Upper lobe of left lung (tissue), 6 donors: ENCODE measurements at regions not wholly inside any gene's neighbourhood (a gene's known extent, or its start where the extent isn't known, plus 50 kb on each side); places are given as distances from the start of the nearest gene placed in this dataset.

Experiments
- ATAC-seq, 2 donors: fragments of 200-7000 bp; cut with Tn5 transposase; one replicate each; pipeline ENCODE4 v1.9.1; 2022; ENCODE audit warnings: mild to moderate bottlenecking in 2 of 2, moderate library complexity in 2 of 2; ENCODE audit not compliant: low FRiP score in 2 of 2
- DNase-seq, 2 donors: peaks; one replicate each; pipeline ENCODE4 v3.0.0-alpha.2; 2019 to 2020
- H3K27ac ChIP-seq, 4 donors: fragments of 200-600 bp; sonication (generic); one replicate each; pipeline ENCODE4 v1.5.1; 2016 to 2019
- H3K27me3 ChIP-seq, 4 donors: fragments of 200-600 bp; sonication (generic); one replicate each; pipeline ENCODE4 v1.5.1; 2017 to 2019
- H3K36me3 ChIP-seq, 4 donors: fragments of 200-600 bp; sonication (generic); one replicate each; pipeline ENCODE4 v1.5.1; 2016 to 2019
- H3K4me1 ChIP-seq, 4 donors: fragments of 200-600 bp; sonication (generic); one replicate each; pipeline ENCODE4 v1.5.1; 2018 to 2019
- H3K4me3 ChIP-seq, 4 donors: fragments of 200-600 bp; sonication (generic); one replicate each; pipeline ENCODE4 v1.5.1; 2017 to 2019; ENCODE audit warnings: mild to moderate bottlenecking in 2 of 4, moderate library complexity in 1 of 4
- H3K9me3 ChIP-seq, 4 donors: fragments of 200-600 bp; sonication (generic); one replicate each; pipeline ENCODE4 v1.5.1; 2018 to 2019
- CTCF ChIP-seq, 6 experiments: fragments of 450-650 bp in 4 of 6; fragments of 200-600 bp in 2 of 6; sonication (generic) in 2 of 6; IDR thresholded peaks; one replicate each; pipeline ENCODE4 v1.5.1; 2016 to 2019; ENCODE audit warnings: antibody characterized with exemption in 6 of 6
- EP300 ChIP-seq, 4 donors: sonication (generic); formaldehyde crosslinking; IDR thresholded peaks; one replicate each; pipeline ENCODE4 v1.5.1; 2017; ENCODE audit warnings: antibody characterized with exemption in 4 of 4, control low read depth in 2 of 4
- POLR2A ChIP-seq, 4 donors: fragments of 450-650 bp; IDR thresholded peaks; one replicate each; pipeline ENCODE4 v1.5.1; 2016 to 2017; ENCODE audit warnings: antibody characterized with exemption in 4 of 4, mild to moderate bottlenecking in 2 of 4
- POLR2AphosphoS5 ChIP-seq, 2 donors: sonication (generic); formaldehyde crosslinking; IDR thresholded peaks; one replicate each; pipeline ENCODE4 v1.5.1; 2017; ENCODE audit warnings: antibody characterized with exemption in 2 of 2
- WGBS, 2 donors: methylation state at CpG; one replicate each; pipeline ENCODE4 v1.1.5; 2017 to 2018; 5-methylcytosine and 5-hydroxymethylcytosine counted together
- donor health status: DM: no; HTN: no; CAD: no; lungs with moderate emphysema.
- donor health status: DM: no; HTN: yes; CAD: no; lungs with severe emphysema.

DNA sequence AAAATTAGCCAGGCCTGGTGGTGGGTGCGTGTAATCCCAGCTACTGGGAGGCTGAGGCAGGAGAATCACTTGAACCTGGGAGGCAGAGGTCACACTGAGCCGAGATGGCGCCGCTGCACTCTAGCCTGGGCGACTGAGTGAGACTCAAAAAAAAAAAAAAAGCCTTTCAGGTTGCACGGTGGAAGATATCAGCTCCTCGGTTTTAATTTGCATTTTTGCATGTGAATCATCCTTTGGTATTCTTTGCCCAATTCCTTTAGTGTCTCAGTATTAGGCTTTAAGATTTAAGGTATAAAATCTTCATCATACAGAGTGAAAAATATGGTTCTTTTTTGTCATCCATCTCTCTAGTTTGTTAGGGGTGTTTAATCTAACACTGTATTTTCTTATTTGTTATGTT is 173.6 kb upstream of the S1PR3 start:
- no peak for ATAC-seq
- peak in 1 of 2 donors; percentile 29 for DNase-seq
- WGBS, 2 donors = 84% methylated on average over 7 of the region's 7 CpGs
- peaks cover 0 to 3% (median 0%) of the 10 kb centered on the region in 4 donors for H3K4me1 ChIP-seq
- no peaks in the 10 kb centered on the region for H3K9me3 ChIP-seq
- no peaks in the 10 kb centered on the region for H3K27me3 ChIP-seq
- no peak overlapping the region for H3K27ac ChIP-seq
- no peak overlapping the region for H3K4me3 ChIP-seq
- no peaks in the 10 kb centered on the region for H3K36me3 ChIP-seq
- TF ChIP-seq POLR2A (IDR thresholded peaks at IDR 0.05) = no peak
- no peak for TF ChIP-seq CTCF (IDR thresholded peaks at IDR 0.05)
- TF ChIP-seq EP300 (IDR thresholded peaks at IDR 0.05) = no peak
- TF ChIP-seq POLR2AphosphoS5 (IDR thresholded peaks at IDR 0.05) = no peak

- ATAC-seq (no peak), DNase-seq (no peak)
- TF ChIP-seq POLR2AphosphoS5 (IDR thresholded peaks at IDR 0.05) (no peak), POLR2A (IDR thresholded peaks at IDR 0.05) (no peak), CTCF (IDR thresholded peaks at IDR 0.05) (no peak), EP300 (IDR thresholded peaks at IDR 0.05) (no peak)
- H3K4me3 ChIP-seq = no peak overlapping the region
- 58 to 72% methylated on average over 9 to 11 of the region's 11 CpGs for WGBS, 2 donors
- H3K4me1 ChIP-seq = peaks cover 0 to 3% (median 0%) of the 10 kb centered on the region in 4 donors
- no peaks in the 10 kb centered on the region for H3K27me3 ChIP-seq
- H3K27ac ChIP-seq = no peak overlapping the region
- H3K9me3 ChIP-seq = no peaks in the 10 kb centered on the region
- no peaks in the 10 kb centered on the region for H3K36me3 ChIP-seq
These were observed 172.6 kb upstream of the S1PR3 start for GRCh38 chr9:88818495-88819201.

DNA sequence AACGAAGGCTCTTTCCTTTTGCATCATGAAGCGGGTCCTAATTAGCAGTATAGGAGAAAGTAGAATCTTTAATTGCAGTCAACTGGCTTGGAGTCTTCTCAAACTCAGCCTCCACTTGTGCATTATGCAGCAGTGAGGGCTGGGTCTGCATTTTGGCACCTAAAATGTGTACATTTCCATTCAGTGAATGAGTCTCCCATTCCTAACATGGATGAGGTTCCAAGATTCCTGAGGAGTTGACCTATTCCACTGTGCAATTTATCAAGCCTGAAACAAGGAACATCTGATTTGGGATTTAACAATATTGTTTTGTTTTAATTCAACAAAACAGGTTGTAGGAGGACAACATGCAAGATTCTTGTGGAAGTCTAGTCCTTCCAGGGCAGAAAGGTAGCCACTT is 171.8 kb upstream of the S1PR3 start:
- H3K9me3 ChIP-seq = no peaks in the 10 kb centered on the region
- no peaks in the 10 kb centered on the region for H3K27me3 ChIP-seq
- no peak overlapping the region for H3K27ac ChIP-seq
- no peak overlapping the region for H3K4me3 ChIP-seq
- WGBS, 2 donors = 85 to 88% methylated on average over 2 of the region's 2 CpGs
- no peak for DNase-seq
- no peak for ATAC-seq
- peaks cover 0 to 3% (median 0%) of the 10 kb centered on the region in 4 donors for H3K4me1 ChIP-seq
- H3K36me3 ChIP-seq = no peaks in the 10 kb centered on the region
- no peak for TF ChIP-seq POLR2A (IDR thresholded peaks at IDR 0.05)
- TF ChIP-seq POLR2AphosphoS5 (IDR thresholded peaks at IDR 0.05) = no peak
- no peak for TF ChIP-seq CTCF (IDR thresholded peaks at IDR 0.05)
- no peak for TF ChIP-seq EP300 (IDR thresholded peaks at IDR 0.05)

DNA sequence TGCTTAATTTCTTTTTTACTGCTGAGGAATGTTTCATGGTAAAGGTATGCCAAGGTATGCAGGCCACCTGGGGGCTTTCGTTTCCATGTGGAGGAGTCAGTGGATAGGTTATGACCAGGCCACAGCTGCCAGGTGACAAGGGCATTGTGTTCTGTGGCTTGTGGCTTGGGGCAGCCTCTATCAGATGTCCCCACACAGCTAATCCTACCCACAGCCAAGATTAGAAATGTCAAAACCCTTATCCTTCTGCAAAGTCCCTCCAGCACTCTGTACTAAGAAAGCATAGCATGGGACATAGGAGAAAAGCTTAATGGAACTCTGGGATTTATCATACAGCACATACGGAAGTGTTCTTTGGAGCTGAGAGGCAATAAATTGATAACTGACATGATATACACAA is 171.2 kb upstream of the S1PR3 start:
- no peaks in the 10 kb centered on the region for H3K36me3 ChIP-seq
- H3K27ac ChIP-seq = no peak overlapping the region
- H3K27me3 ChIP-seq = no peaks in the 10 kb centered on the region
- no peak for DNase-seq
- TF ChIP-seq EP300 (IDR thresholded peaks at IDR 0.05) = no peak
- H3K9me3 ChIP-seq = no peaks in the 10 kb centered on the region
- no peak for ATAC-seq
- H3K4me3 ChIP-seq = no peak overlapping the region
- peaks cover 0 to 1% (median 0%) of the 10 kb centered on the region in 4 donors for H3K4me1 ChIP-seq
- WGBS, 2 donors = 63 to 81% methylated on average over 2 of the region's 2 CpGs

DNA sequence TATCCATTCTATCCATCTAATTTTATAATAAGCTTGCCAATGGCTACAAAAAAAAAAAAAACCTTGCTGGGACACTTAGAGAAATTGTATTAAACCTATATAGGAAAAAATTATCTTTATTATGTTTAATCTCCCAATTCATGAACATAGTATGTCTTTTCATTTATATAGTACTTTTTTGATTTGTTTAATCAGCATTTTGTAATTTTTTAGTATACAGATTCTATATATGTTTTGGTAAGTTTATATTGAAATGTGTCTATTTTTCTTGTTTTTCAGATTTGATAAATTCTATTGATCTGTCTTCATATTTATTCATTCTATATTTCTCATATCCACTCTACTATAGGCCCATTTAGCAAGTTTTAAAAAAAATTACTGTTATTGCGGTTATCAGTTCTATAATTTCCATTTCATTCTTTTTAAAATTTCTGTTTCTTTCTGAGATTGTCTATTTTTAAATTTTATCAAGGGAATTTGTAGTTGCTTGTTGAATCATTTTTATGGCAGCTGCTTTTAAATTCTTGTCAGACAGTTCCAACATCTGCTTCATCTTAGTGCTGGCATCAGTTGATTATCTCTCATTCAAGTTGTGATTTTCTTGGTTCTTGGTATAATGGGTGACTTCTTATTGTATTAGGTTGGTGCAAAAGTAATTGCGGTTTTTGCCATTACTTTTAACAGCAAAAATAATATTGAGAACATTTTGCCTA is 170.1 kb upstream of the S1PR3 start:
- Histone ChIP-seq H3K27ac (no peak overlapping the region), H3K4me1 (no peaks in the 10 kb centered on the region), H3K4me3 (no peak overlapping the region), H3K36me3 (no peaks in the 10 kb centered on the region), H3K9me3 (no peaks in the 10 kb centered on the region), H3K27me3 (no peaks in the 10 kb centered on the region)
- TF ChIP-seq POLR2A (IDR thresholded peaks at IDR 0.05) (no peak), POLR2AphosphoS5 (IDR thresholded peaks at IDR 0.05) (no peak), CTCF (IDR thresholded peaks at IDR 0.05) (no peak), EP300 (IDR thresholded peaks at IDR 0.05) (no peak)
- no peak for ATAC-seq
- DNase-seq = no peak
- 98 to 100% methylated on average over 2 of the region's 2 CpGs for WGBS, 2 donors
